ENCODE measurements at regions not wholly inside any gene's neighbourhood (a gene's known extent, or its start where the extent isn't known, plus 50 kb on each side); places are given as distances from the start of the nearest gene placed in this dataset.

- TF ChIP-seq CTCF (IDR thresholded peaks at IDR 0.05), result no peak
Observed at GRCh38 chr22:23498811-23499798, 81.0 kb downstream of the IGLL1 start.

DNA sequence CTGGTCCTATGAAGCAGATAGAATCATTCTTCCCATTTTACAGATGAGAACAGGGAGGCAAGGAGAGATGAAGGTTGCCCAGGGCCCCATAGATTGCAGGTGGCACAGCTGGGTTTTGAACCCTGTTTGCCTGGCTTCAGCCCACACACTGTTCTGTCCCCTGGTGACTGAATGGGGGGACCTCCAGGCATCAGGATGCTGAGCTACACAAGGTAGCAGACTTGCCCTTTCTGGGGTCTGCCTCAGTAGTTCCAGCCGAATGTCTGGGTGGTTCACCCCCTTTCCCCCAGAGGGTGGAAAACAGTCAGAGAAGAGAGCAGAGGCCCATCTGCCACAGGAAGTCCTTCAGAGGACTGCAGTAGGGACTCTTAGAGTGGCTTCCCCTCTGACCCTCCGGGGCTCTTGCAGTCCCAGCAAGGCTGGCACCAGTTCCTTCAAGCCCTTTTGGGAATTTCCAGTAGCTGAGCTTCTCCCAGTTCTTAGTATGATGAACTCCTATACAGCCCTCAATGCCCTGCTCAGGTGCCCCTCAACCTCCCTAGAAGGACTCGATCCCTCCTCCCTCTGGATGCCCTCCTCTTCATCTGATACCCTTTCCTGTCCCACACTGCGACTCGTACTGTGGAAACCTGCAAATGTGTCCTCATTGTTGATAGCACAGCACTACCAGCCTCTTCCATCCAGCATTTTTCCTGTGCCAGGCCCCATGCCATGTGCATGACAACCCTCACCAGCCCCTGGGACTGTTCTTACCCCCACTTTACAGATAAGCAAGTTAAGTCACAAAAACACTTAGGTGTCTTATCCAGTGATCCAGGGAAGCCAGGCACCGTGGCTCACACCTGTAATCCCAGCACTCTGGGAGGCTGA lies 82.8 kb downstream of the IGLL1 start:
- no peak for TF ChIP-seq CTCF (IDR thresholded peaks at IDR 0.05)

DNA sequence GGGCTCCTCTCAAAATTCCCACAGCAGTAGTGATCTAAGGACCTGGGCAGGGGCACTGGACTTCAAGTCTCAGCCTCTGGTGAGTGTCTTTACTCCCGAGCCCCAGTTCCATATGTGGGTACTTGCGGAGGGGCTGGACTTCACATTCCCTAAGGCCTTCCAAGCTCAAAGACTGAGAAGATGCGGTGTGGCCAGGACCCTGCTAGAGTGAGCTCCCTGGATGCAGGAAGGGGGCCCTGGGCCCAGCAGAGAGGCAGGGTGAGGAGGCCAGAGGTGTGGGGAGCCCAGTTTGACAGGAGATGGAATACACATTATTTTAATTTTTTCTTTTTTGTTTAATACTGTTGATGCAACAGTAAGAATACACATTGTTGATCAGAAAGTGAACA lies 83.7 kb downstream of the IGLL1 start:
- no peak for TF ChIP-seq CTCF (IDR thresholded peaks at IDR 0.05)

DNA sequence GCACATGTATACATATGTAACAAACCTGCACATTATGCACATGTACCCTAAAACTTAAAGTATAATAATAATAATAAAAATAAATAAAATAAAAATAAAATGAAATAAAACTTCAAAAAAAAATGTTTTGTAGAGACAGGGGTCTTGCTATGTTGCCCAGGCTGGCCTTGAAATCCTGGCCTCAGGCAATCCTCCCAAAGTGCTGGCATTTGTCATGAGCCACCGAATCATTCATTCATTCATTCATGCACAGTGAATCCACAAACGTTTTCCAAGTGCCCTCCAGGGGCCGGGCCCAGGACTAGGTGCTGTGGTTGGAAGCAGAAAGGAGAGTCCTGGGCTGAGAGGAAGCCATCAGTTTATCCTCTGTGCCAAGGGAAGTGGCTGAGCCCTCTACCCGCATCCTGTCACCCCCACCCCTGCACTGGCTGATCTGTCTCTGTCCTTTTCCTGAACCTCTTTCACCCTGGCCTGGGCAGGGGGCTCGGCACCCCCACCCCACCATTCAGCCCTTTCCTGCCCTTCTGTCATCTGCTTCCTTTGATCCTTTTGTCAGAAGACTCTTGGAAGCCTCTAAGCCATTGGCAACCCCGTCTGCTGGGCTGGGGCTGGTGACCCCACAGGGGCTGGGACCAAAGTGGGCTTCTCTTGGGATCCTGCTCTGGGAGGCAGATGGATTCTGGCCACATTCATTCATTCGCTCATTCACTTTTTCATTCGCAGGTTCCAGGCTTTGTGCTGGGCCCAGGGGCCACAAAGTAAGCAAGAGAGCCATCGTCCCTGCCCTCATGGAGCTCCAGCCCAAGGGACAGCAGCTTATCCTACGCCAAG lies 84.3 kb downstream of the IGLL1 start:
- TF ChIP-seq CTCF (IDR thresholded peaks at IDR 0.05), result no peak

DNA sequence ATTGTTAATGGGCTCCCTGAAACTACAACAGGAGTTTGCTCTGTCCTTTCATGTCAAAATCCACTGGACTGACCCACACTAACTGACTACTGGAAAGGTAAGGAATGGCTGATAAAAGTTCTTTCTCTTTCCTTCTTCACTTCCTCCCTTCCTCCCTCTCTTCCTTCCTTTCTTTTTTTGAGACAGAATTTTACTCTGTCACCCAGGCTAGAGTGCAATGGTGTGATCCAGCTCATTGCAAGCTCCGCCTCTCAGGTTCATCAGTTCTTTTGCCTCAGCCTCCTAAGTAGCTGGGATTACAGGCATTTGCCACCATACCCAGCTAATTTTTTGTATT lies 85.2 kb downstream of the IGLL1 start:
- no peak for TF ChIP-seq CTCF (IDR thresholded peaks at IDR 0.05)

DNA sequence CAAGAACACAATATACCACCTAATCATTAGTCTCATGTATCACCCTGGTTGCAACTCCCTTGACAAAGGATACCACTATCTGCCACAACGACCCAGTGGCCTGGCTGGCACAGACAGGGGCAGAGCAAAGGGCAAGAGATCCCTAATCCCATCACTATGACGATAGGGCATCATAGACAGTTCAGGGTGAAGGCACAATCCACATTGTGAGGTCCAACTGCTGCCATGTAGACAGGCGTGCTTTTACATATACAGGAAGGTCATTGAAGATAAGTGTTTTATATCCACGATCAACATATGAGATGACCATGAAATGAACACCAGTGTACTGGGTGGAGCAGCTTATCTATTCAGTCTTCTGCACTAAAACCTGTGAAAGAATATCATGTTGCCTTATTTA lies 94.6 kb downstream of the IGLL1 start:
- TF ChIP-seq CTCF (IDR thresholded peaks at IDR 0.05), result no peak

GRCh38 chr22:23484651-23485050 lies 95.4 kb downstream of the IGLL1 start:
- no peak for TF ChIP-seq CTCF (IDR thresholded peaks at IDR 0.05)

Measured in LNCAP (cell line).